NCI-H2171 treated with DMSO at 0.1 percent for 48 hours (cell line): ENCODE measurements at regions not wholly inside any gene's neighbourhood (a gene's known extent, or its start where the extent isn't known, plus 50 kb on each side); places are given as distances from the start of the nearest gene placed in this dataset.

Experiments used
- DNase-seq: peaks from one replicate; lab custom pipeline; 2025; lab: John Stamatoyannopoulos, UW

- DNase-seq: no peak
Measured at GRCh38 chr2:173770947-173771678, 194.1 kb downstream of the SP3 start.

DNA sequence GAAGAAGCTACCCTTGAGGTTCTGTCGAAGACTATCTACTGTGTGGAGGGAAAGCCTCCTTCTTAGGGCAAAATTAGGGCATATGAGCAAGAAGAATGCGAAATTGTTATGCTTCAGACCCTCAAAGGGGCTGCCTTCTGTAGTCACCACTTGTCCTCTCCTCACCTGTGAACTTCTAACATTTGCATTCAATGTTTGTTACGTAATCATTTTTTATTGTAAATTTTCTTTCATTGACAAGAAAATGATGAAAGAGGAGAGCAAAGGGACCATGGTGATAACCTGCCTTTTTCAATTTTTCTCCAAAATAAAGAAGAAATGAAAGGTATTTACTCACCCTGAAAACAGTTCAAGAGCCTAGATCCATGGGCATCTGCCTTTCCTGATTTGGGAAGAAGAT is 193.0 kb downstream of the SP3 start:
- DNase-seq: no peak

DNA sequence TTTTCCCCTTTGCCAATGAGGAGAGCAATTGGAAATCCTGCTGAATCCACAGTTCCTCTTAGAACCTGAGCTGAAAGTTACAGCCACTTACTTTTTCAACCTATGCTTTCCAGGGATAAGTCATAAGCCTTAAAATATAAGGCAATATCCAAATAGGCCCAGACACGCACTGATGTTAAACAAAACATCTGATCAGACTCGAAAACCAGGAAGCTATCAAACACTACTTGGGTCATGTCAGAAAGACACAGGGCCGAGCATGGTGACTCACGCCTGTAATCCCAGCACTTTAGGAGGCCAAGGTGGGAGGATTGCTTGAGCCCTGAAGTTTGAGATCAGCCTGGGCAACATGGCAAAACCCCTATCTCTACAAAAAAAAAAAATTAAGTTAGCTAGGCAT is 192.1 kb downstream of the SP3 start:
- DNase-seq: no peak

DNA sequence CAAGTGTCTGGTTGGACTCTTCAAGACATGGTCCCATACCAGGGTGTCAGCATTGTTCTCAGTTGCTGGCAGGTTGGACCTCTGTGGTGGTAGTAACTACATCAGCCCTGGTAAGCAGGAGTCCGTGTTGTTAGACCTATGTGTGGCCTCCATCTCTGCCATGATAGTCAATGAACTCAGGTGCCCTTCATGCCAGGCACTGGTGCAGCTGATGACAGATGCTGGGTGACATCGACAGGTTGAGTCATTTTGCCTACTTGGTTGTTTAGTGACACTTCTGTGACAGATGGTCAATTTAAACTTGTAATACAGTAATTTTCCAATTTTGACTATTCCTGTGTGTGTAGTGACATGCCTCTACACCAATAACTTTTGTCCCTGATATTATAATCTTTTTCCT is 189.7 kb downstream of the SP3 start:
- DNase-seq: peak; percentile 45

DNA sequence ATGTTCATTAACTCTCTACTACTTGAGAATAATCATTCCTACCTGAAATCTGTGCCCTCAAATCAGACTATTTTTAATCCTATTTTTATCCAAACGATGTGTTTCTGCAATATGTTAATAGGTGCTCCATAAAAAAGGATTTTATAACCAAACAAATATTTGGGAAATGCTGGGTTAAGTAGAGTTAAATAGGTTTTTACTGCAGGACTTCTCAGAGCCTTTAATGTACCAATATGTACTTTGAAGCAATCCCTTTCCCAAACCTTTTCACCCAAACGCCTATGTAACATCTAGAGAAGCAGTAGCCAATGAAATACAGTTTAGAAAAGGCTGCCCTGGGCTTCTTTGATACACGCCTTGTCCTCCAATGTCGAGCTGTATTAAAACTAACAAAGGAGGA is 182.5 kb downstream of the SP3 start:
- DNase-seq: no peak

DNA sequence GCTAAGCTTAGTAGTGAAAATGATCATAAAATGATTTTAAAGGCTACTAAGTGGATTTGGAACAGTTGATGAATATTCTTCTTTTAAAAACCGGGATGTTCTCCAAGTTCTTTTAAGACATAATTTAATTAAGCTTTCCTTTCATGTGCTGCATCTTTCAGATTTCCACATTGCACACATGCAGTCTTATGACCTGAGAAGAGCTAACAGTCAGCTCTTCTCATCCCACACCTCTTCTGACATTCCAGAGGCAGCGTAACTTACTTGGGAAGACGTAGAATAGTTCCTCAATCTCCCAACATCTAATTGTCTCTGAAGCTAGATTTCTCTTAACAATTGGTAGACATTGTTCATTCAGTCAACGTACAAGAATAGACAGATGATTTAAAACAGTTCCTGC is 181.8 kb downstream of the SP3 start:
- DNase-seq: no peak

DNA sequence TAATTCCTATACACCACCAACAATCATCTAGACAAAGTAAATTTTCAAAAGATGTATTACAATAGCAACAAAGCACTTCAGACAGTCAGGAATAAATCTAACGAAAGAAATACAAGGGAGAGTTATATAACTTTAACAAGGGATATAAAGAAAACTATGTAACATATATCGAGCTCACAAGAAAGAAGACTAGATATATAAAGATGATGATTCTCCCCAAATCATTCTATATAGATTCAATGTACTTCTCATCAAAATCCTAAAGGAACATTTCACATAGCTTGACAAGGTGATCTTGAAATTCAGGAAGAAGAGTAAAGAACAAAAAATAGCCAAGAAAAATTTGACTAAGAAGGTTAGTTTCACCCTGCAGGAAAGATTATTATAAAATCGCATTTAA is 179.4 kb downstream of the SP3 start:
- no peak for DNase-seq

DNA sequence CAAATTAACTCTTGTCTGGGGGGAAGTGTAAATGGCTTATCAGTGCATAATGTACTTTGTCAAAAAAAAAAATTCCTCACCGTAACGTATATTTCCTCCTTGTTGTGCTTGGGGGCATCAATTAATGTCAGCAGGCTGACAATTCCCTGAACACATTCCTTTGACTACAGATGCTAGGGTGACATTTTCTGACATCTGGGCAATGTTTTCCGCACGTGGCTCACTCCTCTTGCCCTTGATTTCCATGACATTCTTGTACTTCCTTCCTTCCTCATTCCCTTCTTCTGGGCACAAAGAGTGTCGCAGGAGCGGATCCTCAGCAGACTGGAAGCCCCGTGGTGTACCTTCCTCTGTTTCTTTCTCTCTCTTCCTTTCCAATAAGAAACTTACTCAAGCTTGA is 173.7 kb downstream of the SP3 start:
- DNase-seq: no peak

DNA sequence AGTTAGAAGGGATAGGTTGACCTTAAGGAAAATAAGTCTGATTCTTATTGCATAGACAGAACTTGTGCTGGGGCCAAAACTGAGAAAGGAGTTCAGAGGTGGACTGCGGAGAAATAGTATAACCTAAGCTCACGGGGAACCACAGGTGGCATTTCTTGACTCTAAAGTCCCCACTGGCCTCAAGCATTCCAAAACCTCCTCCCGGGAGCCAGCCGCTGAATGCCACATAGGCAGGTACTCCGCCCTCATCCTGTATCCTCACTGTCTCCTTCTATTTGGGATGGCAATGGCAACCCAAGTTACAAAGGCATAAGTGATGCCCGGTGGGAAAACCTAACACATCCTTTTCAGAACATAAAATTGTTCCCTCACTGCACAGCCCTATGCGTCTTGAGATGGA is 173.0 kb downstream of the SP3 start:
- no peak for DNase-seq

DNA sequence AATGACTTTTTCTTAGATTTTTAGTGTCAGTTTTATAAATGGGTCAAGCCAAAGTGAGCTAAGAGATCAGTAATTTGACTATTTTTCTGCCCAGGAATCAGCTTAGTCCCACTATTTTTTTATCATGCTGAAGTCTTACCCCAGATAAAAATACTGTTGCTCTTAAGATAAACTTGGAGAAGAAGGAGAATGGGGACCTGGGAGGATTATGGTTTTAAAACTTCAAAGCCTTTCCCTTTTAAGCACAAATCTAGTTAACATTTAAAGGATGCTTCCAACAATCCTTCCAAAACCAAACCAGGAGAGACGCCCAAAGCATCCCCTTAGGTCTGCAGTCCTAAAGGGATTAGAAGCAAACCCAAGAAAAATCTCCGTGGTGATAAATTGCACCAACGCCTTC is 172.4 kb downstream of the SP3 start:
- no peak for DNase-seq

DNA sequence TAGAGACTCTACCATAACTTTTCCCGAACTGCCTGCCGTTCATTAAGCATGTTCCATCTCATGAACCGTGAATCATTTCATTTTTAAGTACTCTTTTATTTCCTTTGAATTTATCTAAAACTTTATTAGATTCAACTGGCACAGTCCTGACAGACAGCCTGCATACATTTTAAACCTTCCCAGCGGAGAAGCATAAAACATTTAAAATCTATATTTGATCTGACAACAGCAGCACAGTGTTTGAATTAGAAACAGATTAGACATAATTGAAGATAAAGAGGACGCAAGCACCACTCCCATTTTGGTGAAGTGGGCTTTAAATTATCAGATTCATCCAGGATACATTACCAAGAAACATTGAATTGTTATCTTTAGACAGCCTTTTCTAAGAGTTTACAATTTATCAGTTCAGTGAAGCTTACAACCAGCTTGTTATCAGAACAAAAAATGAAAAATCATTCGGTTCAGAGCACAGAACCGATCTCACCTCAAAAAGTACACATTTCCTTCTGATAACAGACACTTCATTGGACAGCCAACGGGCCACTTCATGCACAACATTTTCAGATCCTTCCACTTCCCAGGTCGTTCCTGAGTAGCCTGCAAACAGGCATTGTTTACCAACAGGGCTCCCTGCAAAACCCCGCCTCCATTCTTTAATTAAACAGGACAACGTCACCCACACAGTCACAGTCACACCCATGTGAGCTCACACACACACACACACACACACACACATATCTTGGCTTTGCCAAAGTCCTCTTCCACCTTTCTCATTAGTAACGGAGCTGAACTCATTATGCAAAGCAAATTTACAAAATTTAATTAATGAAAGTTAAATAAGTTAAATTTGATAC is 171.2 kb downstream of the SP3 start:
- DNase-seq: no peak

GRCh38 chr2:173797586-173798263 is 167.4 kb downstream of the SP3 start:
- DNase-seq: no peak

GRCh38 chr2:173802518-173802917 is 162.7 kb downstream of the SP3 start:
- no peak for DNase-seq

- no peak for DNase-seq
Measured at GRCh38 chr2:173803449-173803848, 161.7 kb downstream of the SP3 start.

GRCh38 chr2:173806761-173807160 is 158.4 kb downstream of the SP3 start:
- DNase-seq: no peak

DNA sequence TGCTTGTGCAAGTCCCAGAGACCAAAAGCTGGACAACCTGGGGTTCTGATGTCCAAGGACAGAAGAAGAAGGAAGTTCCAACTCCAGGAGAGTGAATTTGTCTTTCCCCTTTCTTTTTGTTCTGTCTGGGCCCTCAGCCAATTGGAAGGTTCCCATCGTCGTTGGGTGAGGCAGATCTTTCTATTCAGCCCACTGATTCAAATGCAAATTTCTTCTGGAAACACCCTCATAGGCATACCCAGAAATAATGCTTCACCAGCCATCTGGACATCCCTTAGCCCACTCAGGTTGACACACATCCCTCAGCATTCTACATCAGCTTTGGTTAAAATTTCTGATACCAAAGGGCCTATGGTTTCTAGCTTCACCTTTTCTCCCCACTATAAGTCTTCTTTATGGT is 156.5 kb downstream of the SP3 start:
- no peak for DNase-seq

- no peak for DNase-seq
Measured at GRCh38 chr2:173812321-173812720, 152.9 kb downstream of the SP3 start.

GRCh38 chr2:173814306-173814705 is 150.9 kb downstream of the SP3 start:
- no peak for DNase-seq

GRCh38 chr2:173815772-173816171 is 149.4 kb downstream of the SP3 start:
- no peak for DNase-seq

DNA sequence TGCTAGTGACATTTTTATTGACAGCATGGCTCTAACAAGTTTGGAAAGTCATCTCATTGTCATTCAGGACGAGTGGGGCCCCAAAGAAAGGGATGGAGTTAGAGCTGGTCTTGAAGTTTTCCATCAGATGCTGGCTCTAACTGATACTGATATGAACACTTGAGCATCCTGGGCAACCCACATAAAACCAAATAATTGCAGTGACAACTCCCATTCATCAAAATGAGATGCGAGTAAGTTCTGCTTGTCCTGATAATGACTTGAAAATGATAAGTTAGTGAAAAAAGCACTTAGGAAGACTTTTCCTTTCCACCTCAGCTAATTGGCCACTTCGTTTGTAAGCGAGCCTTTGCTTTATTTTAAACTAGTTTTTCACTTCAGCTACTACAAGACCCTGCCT is 147.6 kb downstream of the SP3 start:
- no peak for DNase-seq

- DNase-seq: no peak
Measured at GRCh38 chr2:173818285-173818684, 146.9 kb downstream of the SP3 start.

- no peak for DNase-seq
Measured at GRCh38 chr2:173819852-173820251, 145.3 kb downstream of the SP3 start.

- DNase-seq: no peak
Measured at GRCh38 chr2:173821451-173821850, 143.7 kb downstream of the SP3 start.
